H1 (cell line): ENCODE measurements at regions not wholly inside any gene's neighbourhood (a gene's known extent, or its start where the extent isn't known, plus 50 kb on each side); places are given as distances from the start of the nearest gene placed in this dataset.

Experiments
- CTCF ChIA-PET: fragments of 300-600 bp; sonication (Branson Sonifier 250); formaldehyde crosslinking; loops from one replicate; lab custom pipeline; 2021; ENCODE audit not compliant: partially characterized antibody; lab: Charles Lee
- POLR2A ChIA-PET: fragments of 300-600 bp; sonication (Branson Sonifier 250); formaldehyde crosslinking; loops from one replicate; lab custom pipeline; 2021; ENCODE audit warnings: inconsistent platforms; ENCODE audit not compliant: partially characterized antibody; lab: Charles Lee
- DNase-seq, 2 experiments: peaks; one replicate each; pipeline versions ENCODE4 v3.0.0 to v3.0.0-alpha.2; 2010 to 2022; ENCODE audit warnings: low spot score in 2 of 2, low read depth in 1 of 2, mixed read lengths in 1 of 2
- FAIRE-seq: peaks from 2 replicates; lab custom pipeline; 2011; peaks lifted over from hg19 to GRCh38; lab: Jason Lieb, UNC
- H2AFZ ChIP-seq: 2 replicates; pipeline ENCODE4 v1.8.1; 2012; ENCODE audit warnings: low read length, inconsistent platforms
- H2AK5ac ChIP-seq: 2 replicates; pipeline ENCODE4 v1.6.1; 2013; ENCODE audit warnings: low read depth, low read length
- H2BK120ac ChIP-seq: replicated peaks from 2 replicates; pipeline ENCODE3; 2013; ENCODE audit warnings: low read depth, low read length, inconsistent platforms
- H2BK12ac ChIP-seq: 2 replicates; pipeline ENCODE4 v1.6.1; 2013; ENCODE audit warnings: low read depth, low read length
- H2BK15ac ChIP-seq: 2 replicates; pipeline ENCODE4 v1.6.1; 2013; ENCODE audit warnings: low read length
- H2BK20ac ChIP-seq: 2 replicates; pipeline ENCODE4 v1.6.1; 2013; ENCODE audit warnings: low read length
- H2BK5ac ChIP-seq: 2 replicates; pipeline ENCODE4 v1.6.1; 2013; ENCODE audit warnings: low read depth, low read length
- H3K14ac ChIP-seq: 2 replicates; pipeline ENCODE4 v1.6.1; 2013; ENCODE audit warnings: inconsistent platforms; ENCODE audit not compliant: insufficient read length
- H3K18ac ChIP-seq: 2 replicates; pipeline ENCODE4 v1.6.1; 2013; ENCODE audit warnings: low read length; ENCODE audit errors: extremely low read depth
- H3K23ac ChIP-seq: 2 replicates; pipeline ENCODE4 v1.6.1; 2013; ENCODE audit warnings: inconsistent platforms; ENCODE audit not compliant: insufficient read length
- H3K23me2 ChIP-seq: 2 replicates; pipeline ENCODE4 v1.6.1; 2013; ENCODE audit warnings: low read depth, low read length
- H3K27ac ChIP-seq: 2 replicates; pipeline ENCODE4 v1.6.1; 2011; ENCODE audit warnings: low read depth, low read length, inconsistent platforms
- H3K27me3 ChIP-seq, 4 experiments: replicated peaks in 1 of 4; 1 replicate in 1 of 4; 2 replicates in 3 of 4; pipeline versions ENCODE4 v1.6.1 to v1.8.1; 2011 to 2013; ENCODE audit warnings: low read length in 3 of 4, mild to moderate bottlenecking in 3 of 4, inconsistent platforms in 2 of 4, mixed read lengths in 2 of 4, moderate library complexity in 1 of 4; ENCODE audit not compliant: control insufficient read depth in 3 of 4, insufficient read depth in 3 of 4; ENCODE audit errors: extremely low read depth in 1 of 4
- H3K36me3 ChIP-seq, 4 experiments: 2 replicates each; pipeline versions ENCODE4 v1.6.1 to v1.8.1; 2011 to 2013; ENCODE audit warnings: mild to moderate bottlenecking in 4 of 4, low read length in 3 of 4, moderate library complexity in 2 of 4, control low read depth in 1 of 4, inconsistent platforms in 1 of 4; ENCODE audit not compliant: insufficient read depth in 4 of 4, control insufficient read depth in 2 of 4
- H3K4ac ChIP-seq: replicated peaks from 2 replicates; pipeline ENCODE3; 2013; ENCODE audit warnings: low read length, low read depth, mixed read lengths, inconsistent platforms; ENCODE audit not compliant: insufficient read length
- H3K4me1 ChIP-seq, 4 experiments: replicated peaks in 1 of 4; 1 replicate in 1 of 4; 2 replicates in 3 of 4; pipeline versions ENCODE4 v1.6.1 to v1.8.1; 2011 to 2013; ENCODE audit warnings: low read length in 3 of 4, inconsistent platforms in 2 of 4, mixed read lengths in 1 of 4; ENCODE audit not compliant: insufficient read depth in 4 of 4, control insufficient read depth in 3 of 4
- H3K4me2 ChIP-seq, 2 experiments: 2 replicates each; pipeline versions ENCODE4 v1.6.1 to v1.8.1; 2011 to 2013; ENCODE audit warnings: low read depth in 2 of 2, low read length in 2 of 2, control low read depth in 1 of 2, inconsistent platforms in 1 of 2, mild to moderate bottlenecking in 1 of 2; ENCODE audit not compliant: insufficient read depth in 1 of 2
- H3K4me3 ChIP-seq, 4 experiments: fragments of 200-600, 300-600 bp in 1 of 4; sonication (generic), shearing (Covaris generic), sonication (Bioruptor Twin) in 1 of 4; 2 replicates each; pipeline versions ENCODE4 v1.5.1 to v1.8.1; 2011 to 2016; ENCODE audit warnings: low read length in 4 of 4, low read depth in 3 of 4, control low read depth in 2 of 4, inconsistent platforms in 2 of 4, mild to moderate bottlenecking in 2 of 4, mixed read lengths in 1 of 4, moderate library complexity in 1 of 4; ENCODE audit not compliant: insufficient read depth in 2 of 4; ENCODE audit errors: extremely low read depth in 1 of 4
- H3K56ac ChIP-seq: replicated peaks from 2 replicates; pipeline ENCODE3; 2013; ENCODE audit warnings: low read depth, mild to moderate bottlenecking, mixed read lengths, low read length, inconsistent platforms; ENCODE audit not compliant: insufficient read length
- H3K79me1 ChIP-seq: 2 replicates; pipeline ENCODE4 v1.6.1; 2013; ENCODE audit warnings: low read depth, low read length, control low read depth
- H3K79me2 ChIP-seq, 2 experiments: 2 replicates each; pipeline versions ENCODE4 v1.6.1 to v1.8.1; 2012 to 2013; ENCODE audit warnings: low read length in 2 of 2, mild to moderate bottlenecking in 2 of 2, inconsistent platforms in 1 of 2; ENCODE audit not compliant: insufficient read depth in 2 of 2, control insufficient read depth in 1 of 2
- H3K9ac ChIP-seq, 4 experiments: replicated peaks in 1 of 4; 1 replicate in 1 of 4; 2 replicates in 3 of 4; pipeline versions ENCODE4 v1.6.1 to v1.8.1; 2011 to 2013; ENCODE audit warnings: low read depth in 3 of 4, low read length in 3 of 4, control low read depth in 2 of 4, mild to moderate bottlenecking in 2 of 4, moderate library complexity in 2 of 4, inconsistent platforms in 1 of 4; ENCODE audit errors: extremely low read depth in 1 of 4
- H3K9me3 ChIP-seq, 2 experiments: 2 replicates each; pipeline versions ENCODE4 v1.6.1 to v1.8.1; 2012 to 2013; ENCODE audit warnings: mild to moderate bottlenecking in 2 of 2, moderate library complexity in 2 of 2, control low read depth in 1 of 2, inconsistent platforms in 1 of 2, low read depth in 1 of 2, low read length in 1 of 2, mixed read lengths in 1 of 2; ENCODE audit not compliant: insufficient read depth in 2 of 2
- H4K20me1 ChIP-seq, 2 experiments: replicated peaks in 1 of 2; 2 replicates each; pipeline versions ENCODE3 to v1.8.1; 2011 to 2013; ENCODE audit warnings: inconsistent platforms in 2 of 2, low read length in 2 of 2, mild to moderate bottlenecking in 1 of 2; ENCODE audit not compliant: insufficient read depth in 2 of 2, control insufficient read depth in 1 of 2
- H4K5ac ChIP-seq: 2 replicates; pipeline ENCODE4 v1.6.1; 2013; ENCODE audit warnings: low read length, low read depth, mixed read lengths, inconsistent platforms; ENCODE audit not compliant: insufficient read length
- H4K8ac ChIP-seq: 2 replicates; pipeline ENCODE4 v1.8.0; 2013; ENCODE audit warnings: mild to moderate bottlenecking, moderate library complexity, low read length, inconsistent platforms; ENCODE audit not compliant: insufficient read depth; ENCODE audit errors: extremely low read depth
- H4K91ac ChIP-seq: replicated peaks from 2 replicates; pipeline ENCODE3; 2013; ENCODE audit warnings: low read length, mixed read lengths, inconsistent platforms; ENCODE audit not compliant: insufficient read length
- KDM1A ChIP-seq: fragments of 200-600, 300-600 bp; sonication (generic); IDR thresholded peaks from 2 replicates; pipeline ENCODE4 v1.7.1; 2016; ENCODE audit warnings: mild to moderate bottlenecking, low read length, borderline replicate concordance
- WGBS, 2 experiments: shearing (Covaris generic) in 1 of 2; methylation state at CpG; one replicate each; pipeline versions ENCODE4 v1.1.6 to v1.1.7; 2013 to 2015; ENCODE audit warnings: low lambda C conversion rate in 2 of 2, mixed read lengths in 2 of 2, inconsistent platforms in 1 of 2, low coverage in 1 of 2, missing lambda C conversion rate in 1 of 2; ENCODE audit not compliant: insufficient replicate concordance in 2 of 2, insufficient coverage in 1 of 2, insufficient read length in 1 of 2; ENCODE audit errors: extremely low coverage in 1 of 2, missing lambda C conversion rate in 1 of 2; 5-methylcytosine and 5-hydroxymethylcytosine counted together
- TF ChIP-seq, protein P1 (sequence below): IDR thresholded peaks from 2 replicates; pipeline ENCODE4 v1.6.1; 2012; ENCODE audit warnings: low read length, inconsistent platforms

DNA sequence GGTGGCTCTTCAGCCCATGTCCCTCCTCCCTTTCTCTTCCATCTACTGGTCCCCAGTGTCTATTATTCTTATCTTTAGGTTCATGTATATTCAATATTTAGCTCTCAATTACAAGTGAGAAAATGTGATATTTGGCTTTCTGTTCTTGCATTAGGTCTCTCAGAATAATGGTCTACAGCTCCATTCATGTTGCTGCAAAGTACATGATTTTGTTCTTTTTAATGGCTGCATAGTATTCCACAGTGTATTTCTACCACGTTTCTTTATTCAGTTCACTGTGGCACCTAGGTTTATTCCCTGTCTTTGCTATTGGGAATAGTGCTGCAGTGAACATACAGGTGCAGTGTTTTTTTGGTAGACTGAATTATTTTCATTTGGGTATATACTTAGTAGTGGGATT, 1308.8 kb downstream of the EFNA5 start:
- H3K27me3 ChIP-seq: no peaks in the 10 kb centered on the region
- H2BK5ac ChIP-seq: no peak overlapping the region
- H4K8ac ChIP-seq: no peak overlapping the region
- H3K4me2 ChIP-seq: no peak overlapping the region
- no peaks in the 10 kb centered on the region for H3K4me1 ChIP-seq
- no peak overlapping the region for H2BK120ac ChIP-seq
- no peak overlapping the region for H2AK5ac ChIP-seq
- DNase-seq (no peak), FAIRE-seq (no peak)
- TF ChIP-seq, protein P1, sequence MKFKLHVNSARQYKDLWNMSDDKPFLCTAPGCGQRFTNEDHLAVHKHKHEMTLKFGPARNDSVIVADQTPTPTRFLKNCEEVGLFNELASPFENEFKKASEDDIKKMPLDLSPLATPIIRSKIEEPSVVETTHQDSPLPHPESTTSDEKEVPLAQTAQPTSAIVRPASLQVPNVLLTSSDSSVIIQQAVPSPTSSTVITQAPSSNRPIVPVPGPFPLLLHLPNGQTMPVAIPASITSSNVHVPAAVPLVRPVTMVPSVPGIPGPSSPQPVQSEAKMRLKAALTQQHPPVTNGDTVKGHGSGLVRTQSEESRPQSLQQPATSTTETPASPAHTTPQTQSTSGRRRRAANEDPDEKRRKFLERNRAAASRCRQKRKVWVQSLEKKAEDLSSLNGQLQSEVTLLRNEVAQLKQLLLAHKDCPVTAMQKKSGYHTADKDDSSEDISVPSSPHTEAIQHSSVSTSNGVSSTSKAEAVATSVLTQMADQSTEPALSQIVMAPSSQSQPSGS: no peak
- peak; percentile 23; the same call in 1 of the 2 replicates for TF ChIP-seq KDM1A
- H2AFZ ChIP-seq: no peak overlapping the region
- WGBS, 2 experiments: 95% methylated on average over 1 of the region's 1 CpG; no CpG with 5 or more reads in 1 of the 2 experiments
- no peak overlapping the region for H4K91ac ChIP-seq
- H3K14ac ChIP-seq: no peak overlapping the region
- H3K23me2 ChIP-seq: no peaks in the 10 kb centered on the region
- no peak overlapping the region for H2BK15ac ChIP-seq
- no peak overlapping the region for H3K23ac ChIP-seq
- H3K9me3 ChIP-seq: no peaks in the 10 kb centered on the region
- no peak overlapping the region for H4K5ac ChIP-seq
- no peak overlapping the region for H2BK20ac ChIP-seq
- CTCF ChIA-PET: no interaction called here
- H4K20me1 ChIP-seq: no peaks in the 10 kb centered on the region
- no peak overlapping the region for H3K4ac ChIP-seq
- no peak overlapping the region for H2BK12ac ChIP-seq
- no peak overlapping the region for H3K4me3 ChIP-seq
- POLR2A ChIA-PET: no interaction called here
- H3K79me1 ChIP-seq: no peaks in the 10 kb centered on the region
- no peak overlapping the region for H3K27ac ChIP-seq
- H3K36me3 ChIP-seq: no peaks in the 10 kb centered on the region
- no peak overlapping the region for H3K56ac ChIP-seq
- no peak overlapping the region for H3K18ac ChIP-seq
- no peak overlapping the region for H3K9ac ChIP-seq
- no peaks in the 10 kb centered on the region for H3K79me2 ChIP-seq
